ENCODE measurements at regions not wholly inside any gene's neighbourhood (a gene's known extent, or its start where the extent isn't known, plus 50 kb on each side); places are given as distances from the start of the nearest gene placed in this dataset.

GRCh38 chr17:31715446-31715845 is 143.6 kb downstream of the COPRS start:
- no peak for DNase-seq (ENCODE audit: low read depth)

- no peak for DNase-seq (ENCODE audit: low read depth)
These were observed 154.6 kb downstream of the COPRS start for GRCh38 chr17:31704483-31704882.

GRCh38 chr17:31702041-31702440 is 157.0 kb downstream of the COPRS start:
- DNase-seq (ENCODE audit: low read depth): no peak

- no peak for DNase-seq (ENCODE audit: low read depth)
These were observed 158.1 kb downstream of the COPRS start for GRCh38 chr17:31700973-31701372.

GRCh38 chr17:31699886-31700285 is 159.2 kb downstream of the COPRS start:
- no peak for DNase-seq (ENCODE audit: low read depth)

DNA sequence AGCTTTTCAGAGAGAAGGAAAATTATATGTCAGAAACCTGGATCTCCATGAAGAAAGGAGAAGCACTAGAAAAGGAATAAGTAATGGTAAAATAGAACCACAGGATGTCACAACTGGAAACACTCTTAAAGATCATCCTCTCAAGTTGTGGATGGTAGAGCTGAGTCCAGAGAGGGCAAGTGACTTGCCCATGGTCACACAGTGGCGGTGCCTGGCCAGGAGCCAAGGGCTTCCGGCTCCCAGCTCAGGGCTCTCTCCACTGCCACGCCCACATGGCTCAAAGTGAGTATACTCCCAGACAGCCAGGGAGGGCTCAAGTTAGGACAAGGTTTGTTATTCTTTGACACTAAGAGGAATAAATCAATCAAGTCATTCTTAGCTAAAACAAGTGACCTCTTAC is 159.8 kb downstream of the COPRS start:
- no peak for DNase-seq (ENCODE audit: low read depth)

- no peak for DNase-seq (ENCODE audit: low read depth)
These were observed 160.3 kb downstream of the COPRS start for GRCh38 chr17:31698751-31699150.

GRCh38 chr17:31697838-31698237 is 161.2 kb downstream of the COPRS start:
- DNase-seq (ENCODE audit: low read depth): no peak

- DNase-seq (ENCODE audit: low read depth): no peak
These were observed 162.2 kb downstream of the COPRS start for GRCh38 chr17:31696703-31697325.

DNA sequence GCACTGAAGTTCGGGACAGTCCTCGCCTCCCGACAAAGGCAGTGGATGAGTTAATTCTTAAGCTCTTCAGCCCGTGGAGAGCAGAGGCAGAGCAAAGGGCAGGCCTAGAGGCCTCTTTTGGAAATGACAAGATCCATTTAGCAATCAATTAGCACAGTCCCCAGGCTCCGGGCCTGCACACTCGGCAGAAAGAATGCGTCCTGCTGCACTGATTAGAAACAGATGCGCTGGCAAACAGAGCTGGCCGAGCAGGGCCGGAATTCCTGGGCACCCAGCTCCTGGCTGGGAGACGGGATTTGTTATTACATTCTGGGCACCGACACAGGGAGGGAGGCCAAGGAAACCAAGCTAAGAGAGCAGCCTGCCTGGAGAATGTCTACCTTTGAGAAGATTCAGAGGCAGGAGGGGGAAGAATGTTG is 162.9 kb downstream of the COPRS start:
- no peak for DNase-seq (ENCODE audit: low read depth)

DNA sequence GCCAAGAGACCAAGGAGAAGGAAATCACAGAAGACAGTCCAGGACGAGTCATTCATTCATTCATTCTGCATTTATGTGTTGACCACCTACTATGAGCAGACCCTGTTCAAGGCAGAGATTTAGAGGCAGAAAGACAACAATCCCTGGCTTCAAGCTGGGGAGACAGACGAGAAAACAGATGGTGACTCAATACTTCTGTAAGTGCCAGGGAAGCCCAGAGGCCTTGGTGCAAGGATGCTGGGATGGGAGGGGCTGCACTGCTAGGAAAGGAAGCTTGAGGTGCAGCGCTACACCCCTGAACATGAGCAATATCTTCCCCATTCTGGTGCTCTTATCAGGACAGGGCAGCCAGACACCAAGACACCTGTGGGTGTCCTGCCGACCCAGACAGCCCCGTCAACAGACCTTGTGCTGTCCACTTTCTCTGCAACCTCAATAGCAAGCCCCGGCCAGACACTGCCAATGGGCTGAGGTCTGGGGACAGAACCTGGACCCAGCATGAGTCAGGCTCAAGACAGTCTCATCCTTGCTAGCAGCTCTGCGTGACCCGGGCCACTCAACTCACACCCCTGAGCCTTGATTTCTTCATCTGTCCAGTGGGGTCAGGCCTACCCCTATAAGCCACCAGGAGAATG is 163.5 kb downstream of the COPRS start:
- DNase-seq (ENCODE audit: low read depth): no peak

GRCh38 chr17:31693433-31694220 is 165.4 kb downstream of the COPRS start:
- no peak for DNase-seq (ENCODE audit: low read depth)

DNA sequence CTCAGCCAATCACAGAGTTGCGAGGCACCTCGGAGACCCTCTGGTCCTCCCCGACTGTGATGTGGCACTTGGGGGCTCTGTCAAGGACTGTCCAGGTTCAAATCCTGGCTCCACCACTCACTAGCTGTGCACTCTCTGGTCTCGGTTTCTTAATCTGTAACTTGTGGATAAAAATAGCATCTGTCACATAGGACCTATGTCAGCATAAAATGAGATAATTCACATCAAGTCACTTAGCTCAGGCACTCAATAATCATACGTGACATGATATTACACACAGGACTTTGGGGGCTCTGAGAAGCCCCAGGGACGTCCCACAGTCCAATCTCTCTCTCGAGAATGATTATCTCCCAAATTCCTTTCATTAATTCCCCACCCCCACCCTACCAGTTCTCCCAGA is 166.4 kb downstream of the COPRS start:
- no peak for DNase-seq (ENCODE audit: low read depth)

GRCh38 chr17:31692027-31692426 is 167.0 kb downstream of the COPRS start:
- no peak for DNase-seq (ENCODE audit: low read depth)

DNA sequence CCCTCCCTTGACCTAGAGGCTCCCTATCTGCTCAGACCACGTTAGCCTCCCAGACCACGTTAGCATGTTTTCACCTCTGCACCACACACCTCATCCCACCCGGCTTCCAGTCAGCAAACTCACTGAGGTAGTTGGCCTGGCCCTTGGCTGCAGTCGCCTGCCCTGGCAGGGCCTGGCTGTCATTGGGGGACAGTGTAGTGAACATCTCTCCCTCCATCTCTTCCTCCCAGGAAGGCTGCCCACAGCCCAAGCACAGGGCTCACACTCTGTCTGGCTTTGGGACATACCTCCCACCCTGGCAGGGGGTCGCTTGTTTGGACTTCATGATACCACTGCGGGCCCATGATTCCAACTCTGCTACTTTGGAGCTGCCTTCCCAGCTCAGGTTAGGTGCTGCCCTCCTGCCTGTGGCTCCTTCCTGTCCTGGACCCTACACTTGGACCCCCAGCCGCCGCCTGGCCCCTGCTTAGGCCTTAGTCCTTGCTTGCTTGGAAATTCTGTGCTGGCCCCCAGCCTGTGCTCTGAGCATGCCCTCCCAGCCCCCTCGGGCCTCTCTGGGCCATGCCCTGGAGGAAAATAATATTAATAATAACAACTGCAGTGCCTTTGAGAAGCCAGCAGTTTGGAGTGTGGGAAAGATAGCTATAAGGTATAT is 167.7 kb downstream of the COPRS start:
- no peak for DNase-seq (ENCODE audit: low read depth)

DNA sequence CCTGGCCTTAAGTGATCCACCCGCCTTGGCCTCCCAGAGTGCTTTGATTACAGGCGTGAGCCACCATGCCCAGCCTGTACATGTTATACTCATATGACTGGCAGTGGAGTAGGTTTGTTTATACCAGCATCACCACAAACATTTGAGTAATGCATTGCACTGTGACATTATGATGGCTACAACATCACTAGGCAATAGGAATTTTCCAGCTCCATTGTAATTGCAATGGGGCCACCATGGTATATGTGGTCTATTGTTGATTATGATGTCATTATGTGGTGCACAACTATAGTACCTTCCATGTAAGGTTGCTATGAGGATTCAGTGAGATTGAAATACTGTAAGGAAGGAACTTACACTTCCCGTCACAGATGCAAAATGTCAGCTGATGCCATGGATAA is 168.9 kb downstream of the COPRS start:
- DNase-seq (ENCODE audit: low read depth): no peak

- no peak for DNase-seq (ENCODE audit: low read depth)
These were observed 170.3 kb downstream of the COPRS start for GRCh38 chr17:31688701-31689100.

- DNase-seq (ENCODE audit: low read depth): no peak
These were observed 171.4 kb downstream of the COPRS start for GRCh38 chr17:31687505-31688126.

GRCh38 chr17:31686495-31686894 is 172.5 kb downstream of the COPRS start:
- DNase-seq (ENCODE audit: low read depth): no peak

DNA sequence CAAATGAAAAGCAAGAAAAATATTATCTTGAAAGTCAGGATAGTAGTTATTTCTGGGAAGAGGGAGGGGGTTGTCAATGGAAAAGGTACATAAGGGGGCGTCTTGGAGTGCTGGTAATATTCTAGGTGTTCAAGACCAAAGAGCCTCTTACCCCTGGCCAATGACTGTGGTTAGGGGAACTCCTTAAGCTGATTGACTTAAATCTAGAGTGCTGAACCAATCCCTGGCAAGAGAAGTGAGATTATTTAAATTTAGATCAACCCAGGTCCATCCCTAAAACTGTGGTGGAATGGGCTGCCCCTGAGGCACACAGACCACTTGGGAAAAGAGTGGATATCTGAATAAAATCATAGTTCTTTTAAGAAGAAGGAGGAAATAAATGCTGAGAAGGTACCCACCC is 174.1 kb downstream of the COPRS start:
- no peak for DNase-seq (ENCODE audit: low read depth)

- DNase-seq (ENCODE audit: low read depth): no peak
These were observed 178.9 kb downstream of the COPRS start for GRCh38 chr17:31680126-31680525.

DNA sequence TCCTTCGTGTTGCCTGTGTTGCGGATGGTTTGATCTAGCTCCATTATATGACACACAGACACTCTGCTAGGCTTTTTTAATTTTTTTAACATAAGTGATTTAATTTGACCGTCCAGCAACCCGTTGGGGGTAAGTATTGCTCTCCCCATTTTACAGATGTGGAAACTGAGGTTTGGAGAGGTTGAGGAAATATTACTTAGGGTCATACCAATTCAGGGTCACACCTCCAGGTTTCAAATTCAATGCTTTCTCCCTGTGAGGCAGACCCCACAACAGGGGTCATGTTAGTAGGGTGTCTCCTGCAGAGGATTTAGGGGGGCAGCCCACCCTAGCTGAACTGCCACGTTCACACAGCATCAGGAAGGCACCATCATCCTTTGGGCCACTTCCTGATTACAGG is 179.4 kb downstream of the COPRS start:
- DNase-seq (ENCODE audit: low read depth): no peak

Data from HS-27A (cell line).